ACC112 (cell line): ENCODE measurements at regions not wholly inside any gene's neighbourhood (a gene's known extent, or its start where the extent isn't known, plus 50 kb on each side); places are given as distances from the start of the nearest gene placed in this dataset.
A peak's percentile ranks its signal among the peaks of the same experiment; 100 is the strongest.

Experiments
- H2AFZ ChIP-seq: fragments of 200-600 bp; sonication (generic); one replicate; pipeline ENCODE4 v1.6.0; 2017; ENCODE audit warnings: antibody characterized with exemption, low read length; ENCODE audit not compliant: unreplicated experiment
- H3K27ac ChIP-seq: fragments of 200-600 bp; sonication (generic); 2 replicates; pipeline ENCODE4 v1.5.1; 2014; ENCODE audit warnings: low read depth, mild to moderate bottlenecking, antibody characterized with exemption, low read length, moderate library complexity
- H3K27me3 ChIP-seq: fragments of 200-600 bp; sonication (generic); 2 replicates; pipeline ENCODE4 v1.6.1; 2014; ENCODE audit warnings: mild to moderate bottlenecking, antibody characterized with exemption, low read length, moderate library complexity, mixed read lengths; ENCODE audit not compliant: insufficient read depth
- H3K36me3 ChIP-seq: fragments of 200-600 bp; sonication (generic); 2 replicates; pipeline ENCODE4 v1.6.1; 2016; ENCODE audit warnings: mild to moderate bottlenecking, antibody characterized with exemption, low read length, moderate library complexity, mixed read lengths; ENCODE audit not compliant: insufficient read depth
- H3K4me1 ChIP-seq: fragments of 200-600 bp; sonication (generic); one replicate; pipeline ENCODE4 v1.6.1; 2016; ENCODE audit warnings: low read length, mixed read lengths; ENCODE audit not compliant: insufficient read depth, unreplicated experiment, control insufficient read depth
- H3K4me3 ChIP-seq: fragments of 200-600 bp; sonication (generic); 2 replicates; pipeline ENCODE4 v1.5.1; 2014; ENCODE audit warnings: mild to moderate bottlenecking, low read depth, low read length
- H3K79me2 ChIP-seq: fragments of 200-600 bp; sonication (generic); one replicate; pipeline ENCODE4 v1.6.0; 2016; ENCODE audit warnings: low read length; ENCODE audit not compliant: control insufficient read depth, unreplicated experiment, insufficient read depth

- H3K27ac ChIP-seq: no peak overlapping the region
- no peak overlapping the region for H3K4me3 ChIP-seq
- H3K36me3 ChIP-seq: no peaks in the 10 kb centered on the region
- no peaks in the 10 kb centered on the region for H3K27me3 ChIP-seq
- no peak overlapping the region for H2AFZ ChIP-seq
- no peaks in the 10 kb centered on the region for H3K4me1 ChIP-seq
- no peaks in the 10 kb centered on the region for H3K79me2 ChIP-seq
These were observed 146.4 kb upstream of the STXBP5 start for GRCh38 chr6:147057705-147058342.

GRCh38 chr6:147058786-147059385, 145.3 kb upstream of the STXBP5 start:
- Histone ChIP-seq H2AFZ (no peak overlapping the region), H3K4me3 (no peak overlapping the region), H3K4me1 (peaks cover 9% of the 10 kb centered on the region), H3K79me2 (no peaks in the 10 kb centered on the region), H3K36me3 (no peaks in the 10 kb centered on the region), H3K27ac (no peak overlapping the region), H3K27me3 (no peaks in the 10 kb centered on the region)

DNA sequence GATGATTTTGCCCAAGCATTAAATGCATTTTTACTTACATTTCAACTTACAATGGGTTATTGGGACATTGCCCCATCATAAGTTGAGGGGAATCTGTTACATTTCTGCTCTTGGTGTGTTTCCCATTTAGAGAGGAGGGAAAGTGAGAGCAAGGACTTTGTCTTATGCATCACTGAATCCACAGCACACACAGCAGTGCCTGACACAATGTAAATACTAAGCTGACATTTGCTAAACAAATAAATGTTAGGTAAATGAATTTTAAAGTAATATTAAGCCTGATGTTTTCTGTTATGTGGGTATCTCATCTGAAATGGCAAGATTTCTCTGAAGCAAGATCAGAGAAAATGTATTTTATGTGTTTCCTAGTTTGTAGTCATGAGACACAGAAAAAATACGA, 143.6 kb upstream of the STXBP5 start:
- Histone ChIP-seq H3K4me3 (no peak overlapping the region), H2AFZ (no peak overlapping the region), H3K27me3 (no peaks in the 10 kb centered on the region), H3K36me3 (no peaks in the 10 kb centered on the region), H3K27ac (no peak overlapping the region), H3K4me1 (peaks cover 19% of the 10 kb centered on the region), H3K79me2 (no peaks in the 10 kb centered on the region)

DNA sequence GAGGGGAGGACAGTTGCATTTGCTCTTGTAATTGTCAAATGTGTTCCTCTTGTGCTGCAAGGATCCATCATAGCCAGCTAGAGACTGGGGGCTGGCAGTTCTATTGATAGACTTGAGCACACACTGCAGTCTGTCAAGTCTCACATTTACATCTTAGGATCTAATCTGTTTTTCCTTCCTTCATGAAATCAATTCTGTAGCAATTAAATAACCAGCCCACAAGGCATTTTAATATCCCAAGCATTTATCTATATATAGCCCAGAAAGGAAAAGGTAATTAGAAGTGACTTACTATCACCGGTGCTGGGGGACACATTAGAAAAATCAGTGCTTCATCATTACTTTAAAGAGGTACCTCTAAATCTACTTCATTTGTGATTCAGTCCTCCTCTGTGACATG, 143.0 kb upstream of the STXBP5 start:
- Histone ChIP-seq H2AFZ (no peak overlapping the region), H3K4me3 (no peak overlapping the region), H3K36me3 (no peaks in the 10 kb centered on the region), H3K79me2 (no peaks in the 10 kb centered on the region), H3K27ac (no peak overlapping the region), H3K4me1 (peaks cover 19% of the 10 kb centered on the region), H3K27me3 (no peaks in the 10 kb centered on the region)

DNA sequence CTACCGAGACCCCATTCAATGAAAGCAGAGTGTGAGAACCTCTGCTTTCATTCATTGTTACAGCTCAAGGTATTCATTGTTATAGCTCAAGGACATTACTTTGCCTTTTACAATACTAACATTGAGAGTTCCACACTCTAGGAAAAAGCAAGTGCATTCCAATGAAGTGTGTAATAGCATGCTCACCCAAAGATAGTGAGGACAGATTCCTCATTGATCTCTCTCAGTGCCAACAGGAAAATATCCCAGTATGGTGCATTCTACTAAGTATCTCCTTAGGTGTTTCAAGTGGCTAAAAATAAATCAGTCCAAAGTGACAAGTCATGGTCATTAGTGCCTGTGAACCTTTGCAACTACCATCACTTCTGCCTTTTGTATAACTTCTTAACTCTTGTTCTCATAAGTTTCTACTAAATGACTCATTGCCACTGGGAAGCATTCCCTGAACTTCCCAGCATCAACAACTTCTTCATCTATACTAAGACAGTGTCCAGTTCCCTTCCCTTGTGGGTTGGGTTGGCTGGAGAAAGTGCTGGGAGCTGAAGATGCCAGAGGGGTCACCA, 140.7 kb upstream of the STXBP5 start:
- Histone ChIP-seq H3K27ac (peak overlapping the region; percentile 63), H3K27me3 (no peaks in the 10 kb centered on the region), H3K4me1 (peaks cover 19% of the 10 kb centered on the region), H3K79me2 (no peaks in the 10 kb centered on the region), H2AFZ (no peak overlapping the region), H3K4me3 (peak overlapping the region; percentile 3; the same call in 1 of the 2 replicates), H3K36me3 (no peaks in the 10 kb centered on the region)

DNA sequence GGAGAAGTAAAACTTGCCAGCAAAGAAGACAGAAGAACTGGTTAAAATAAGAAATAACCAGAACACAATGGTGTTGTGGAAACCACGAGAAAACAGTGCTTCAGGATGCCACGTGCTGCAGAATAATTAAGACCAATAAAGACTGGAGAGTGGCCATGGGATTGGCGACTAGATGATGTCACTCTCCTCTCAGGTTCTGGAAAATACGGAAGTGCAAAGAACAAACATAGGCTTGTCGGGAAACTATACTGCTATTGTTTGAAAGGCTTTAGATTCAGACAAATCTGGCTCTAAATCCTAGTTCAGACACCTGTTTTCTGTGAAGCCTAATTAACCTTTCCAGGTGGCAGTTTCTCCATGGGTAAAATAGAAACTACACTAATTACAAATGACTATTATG, 138.4 kb upstream of the STXBP5 start:
- no peaks in the 10 kb centered on the region for H3K36me3 ChIP-seq
- H2AFZ ChIP-seq: no peak overlapping the region
- H3K79me2 ChIP-seq: no peaks in the 10 kb centered on the region
- H3K4me1 ChIP-seq: peaks cover 19% of the 10 kb centered on the region
- H3K27ac ChIP-seq: no peak overlapping the region
- no peak overlapping the region for H3K4me3 ChIP-seq
- H3K27me3 ChIP-seq: no peaks in the 10 kb centered on the region

DNA sequence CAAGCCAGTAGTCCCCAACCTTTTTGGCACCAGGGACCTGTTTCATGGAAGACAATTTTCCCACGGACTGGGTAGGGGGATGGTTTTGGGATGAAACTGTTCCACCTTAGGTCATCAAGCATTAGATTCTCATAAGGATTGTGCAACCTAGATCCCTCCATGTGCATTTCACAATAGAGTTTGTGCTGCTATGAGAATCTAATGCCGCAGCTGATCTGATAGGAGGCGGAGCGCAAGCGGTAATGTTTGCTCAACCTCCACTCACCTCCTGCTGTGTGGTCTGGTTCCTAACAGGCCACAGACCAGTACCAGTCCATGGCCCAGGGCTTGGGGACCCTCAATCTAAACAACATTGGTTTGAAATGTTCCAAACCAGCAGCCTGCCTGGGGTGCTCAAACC, 137.0 kb upstream of the STXBP5 start:
- no peaks in the 10 kb centered on the region for H3K36me3 ChIP-seq
- H3K4me1 ChIP-seq: peaks cover 19% of the 10 kb centered on the region
- no peak overlapping the region for H3K27ac ChIP-seq
- no peaks in the 10 kb centered on the region for H3K79me2 ChIP-seq
- no peaks in the 10 kb centered on the region for H3K27me3 ChIP-seq
- H2AFZ ChIP-seq: no peak overlapping the region
- no peak overlapping the region for H3K4me3 ChIP-seq

GRCh38 chr6:147071776-147072175, 132.4 kb upstream of the STXBP5 start:
- no peak overlapping the region for H3K4me3 ChIP-seq
- H3K27ac ChIP-seq: no peak overlapping the region
- H2AFZ ChIP-seq: no peak overlapping the region
- H3K27me3 ChIP-seq: no peaks in the 10 kb centered on the region
- H3K79me2 ChIP-seq: no peaks in the 10 kb centered on the region
- no peaks in the 10 kb centered on the region for H3K36me3 ChIP-seq
- H3K4me1 ChIP-seq: no peaks in the 10 kb centered on the region

GRCh38 chr6:147075381-147075780, 128.8 kb upstream of the STXBP5 start:
- H3K27ac ChIP-seq: no peak overlapping the region
- no peak overlapping the region for H2AFZ ChIP-seq
- no peaks in the 10 kb centered on the region for H3K79me2 ChIP-seq
- H3K27me3 ChIP-seq: no peaks in the 10 kb centered on the region
- H3K4me3 ChIP-seq: no peak overlapping the region
- H3K36me3 ChIP-seq: no peaks in the 10 kb centered on the region
- no peaks in the 10 kb centered on the region for H3K4me1 ChIP-seq

DNA sequence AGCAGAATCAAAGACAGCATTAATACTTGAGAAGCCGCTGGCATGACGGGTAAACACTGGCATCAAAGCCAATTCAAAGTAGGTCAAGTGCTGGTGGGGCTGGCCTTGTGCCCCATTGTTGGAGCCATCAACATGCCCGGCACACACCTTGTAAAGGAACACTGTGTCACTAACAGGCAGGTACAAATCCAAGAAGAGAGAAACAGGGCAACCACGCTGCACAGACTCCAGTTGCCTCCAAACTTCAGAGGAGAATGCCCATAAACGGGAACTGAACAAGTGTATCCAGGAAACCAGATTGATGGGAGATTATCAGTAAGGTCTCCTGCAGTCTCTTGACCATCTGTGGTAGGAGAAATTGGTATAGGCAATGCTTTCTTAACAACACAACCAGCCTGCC, 127.0 kb upstream of the STXBP5 start:
- Histone ChIP-seq H3K4me3 (no peak overlapping the region), H3K4me1 (no peaks in the 10 kb centered on the region), H2AFZ (no peak overlapping the region), H3K27me3 (no peaks in the 10 kb centered on the region), H3K36me3 (no peaks in the 10 kb centered on the region), H3K27ac (no peak overlapping the region), H3K79me2 (no peaks in the 10 kb centered on the region)

- Histone ChIP-seq H2AFZ (no peak overlapping the region), H3K27me3 (no peaks in the 10 kb centered on the region), H3K79me2 (no peaks in the 10 kb centered on the region), H3K4me3 (no peak overlapping the region), H3K4me1 (no peaks in the 10 kb centered on the region), H3K36me3 (no peaks in the 10 kb centered on the region), H3K27ac (no peak overlapping the region)
These were observed 126.1 kb upstream of the STXBP5 start for GRCh38 chr6:147078106-147078505.
